ENCODE measurements at regions not wholly inside any gene's neighbourhood (a gene's known extent, or its start where the extent isn't known, plus 50 kb on each side); places are given as distances from the start of the nearest gene placed in this dataset.
A peak's percentile ranks its signal among the peaks of the same experiment; 100 is the strongest.

DNA sequence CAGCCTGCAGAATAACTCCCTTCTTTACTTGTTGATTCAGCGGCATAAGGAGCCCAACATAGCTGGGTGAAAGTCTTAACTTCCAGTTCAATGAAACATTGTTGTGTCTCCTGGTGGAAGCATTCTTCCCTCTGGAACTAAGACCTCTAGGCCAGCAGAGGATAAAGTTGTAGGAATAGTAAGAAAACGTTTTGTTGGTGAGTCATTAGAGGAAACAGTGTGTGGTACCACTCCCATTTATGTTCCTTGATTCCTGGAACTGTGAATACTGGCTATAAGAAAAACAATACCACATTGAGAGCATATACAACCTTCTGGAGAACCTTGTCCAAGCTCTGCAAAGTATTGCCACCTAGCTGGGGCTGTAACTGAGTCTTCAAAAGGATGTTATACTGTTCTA is 737.4 kb upstream of the ZP4 start:
- CTCF ChIA-PET: interaction anchor here (0.6 kb wide), 1 partner anchor 304 kb away, joined by 3 read pairs; no protein-coding TSS in a partner anchor
- POLR2A ChIA-PET (ENCODE audit: low non-redundant PET): no interaction called here
- no peak overlapping the region for H3K27ac ChIP-seq
- TF ChIP-seq, protein P1, sequence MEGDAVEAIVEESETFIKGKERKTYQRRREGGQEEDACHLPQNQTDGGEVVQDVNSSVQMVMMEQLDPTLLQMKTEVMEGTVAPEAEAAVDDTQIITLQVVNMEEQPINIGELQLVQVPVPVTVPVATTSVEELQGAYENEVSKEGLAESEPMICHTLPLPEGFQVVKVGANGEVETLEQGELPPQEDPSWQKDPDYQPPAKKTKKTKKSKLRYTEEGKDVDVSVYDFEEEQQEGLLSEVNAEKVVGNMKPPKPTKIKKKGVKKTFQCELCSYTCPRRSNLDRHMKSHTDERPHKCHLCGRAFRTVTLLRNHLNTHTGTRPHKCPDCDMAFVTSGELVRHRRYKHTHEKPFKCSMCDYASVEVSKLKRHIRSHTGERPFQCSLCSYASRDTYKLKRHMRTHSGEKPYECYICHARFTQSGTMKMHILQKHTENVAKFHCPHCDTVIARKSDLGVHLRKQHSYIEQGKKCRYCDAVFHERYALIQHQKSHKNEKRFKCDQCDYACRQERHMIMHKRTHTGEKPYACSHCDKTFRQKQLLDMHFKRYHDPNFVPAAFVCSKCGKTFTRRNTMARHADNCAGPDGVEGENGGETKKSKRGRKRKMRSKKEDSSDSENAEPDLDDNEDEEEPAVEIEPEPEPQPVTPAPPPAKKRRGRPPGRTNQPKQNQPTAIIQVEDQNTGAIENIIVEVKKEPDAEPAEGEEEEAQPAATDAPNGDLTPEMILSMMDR (conservative IDR thresholded peaks at IDR 0.05; ENCODE audit: low read depth): no peak
- DNase-seq (ENCODE audit: low spot score): no peak

DNA sequence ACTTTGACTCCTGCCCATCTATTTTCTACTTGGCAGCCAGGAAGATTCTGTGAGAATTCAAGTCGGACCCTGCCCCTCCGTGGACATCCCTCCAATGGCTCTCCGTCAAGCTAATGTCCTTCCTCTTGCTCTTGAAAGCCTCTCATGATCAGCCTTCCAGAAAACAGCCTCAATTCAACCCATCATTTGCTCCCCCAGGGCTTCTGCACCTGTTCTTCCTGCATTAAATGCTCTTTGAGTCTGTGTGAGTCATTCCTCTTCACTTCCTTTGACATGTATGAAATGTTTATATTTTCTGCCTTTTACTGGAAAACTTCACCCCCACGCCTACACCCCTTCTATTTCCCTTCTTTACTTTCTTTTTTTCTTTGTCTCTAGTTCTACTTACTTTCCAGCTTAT is 734.1 kb upstream of the ZP4 start:
- CTCF ChIA-PET: interaction anchor here (0.6 kb wide), 2 partner anchors 13 to 430 kb away, joined by 3 read pairs; no protein-coding TSS in a partner anchor
- DNase-seq (ENCODE audit: low spot score): no peak
- TF ChIP-seq, protein P1 (conservative IDR thresholded peaks at IDR 0.05; ENCODE audit: low read depth): no peak
- POLR2A ChIA-PET (ENCODE audit: low non-redundant PET): no interaction called here
- H3K27ac ChIP-seq: no peak overlapping the region

DNA sequence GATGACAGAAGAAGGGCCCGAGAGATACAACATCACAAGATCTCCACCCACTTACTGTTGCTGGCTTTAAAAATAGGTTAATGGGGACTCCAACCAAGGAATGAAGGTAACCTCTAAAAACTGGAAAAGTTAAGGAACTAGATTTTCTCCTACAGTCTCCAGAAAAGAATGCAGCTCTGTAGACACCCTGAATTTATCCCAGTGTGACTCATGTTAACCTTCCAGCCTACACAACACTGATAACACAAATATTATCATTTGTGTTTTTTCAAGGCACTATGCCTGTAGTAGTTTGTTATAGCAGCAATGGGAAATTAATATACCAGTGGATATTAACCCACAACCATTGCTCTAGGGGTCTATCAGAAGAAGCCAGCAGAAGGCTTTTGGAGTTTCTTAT is 730.7 kb upstream of the ZP4 start:
- H3K27ac ChIP-seq: no peak overlapping the region
- ChIA-PET CTCF (no interaction called here), POLR2A (ENCODE audit: low non-redundant PET) (no interaction called here)
- no peak for DNase-seq (ENCODE audit: low spot score)
- TF ChIP-seq, protein P1 (conservative IDR thresholded peaks at IDR 0.05; ENCODE audit: low read depth): no peak

DNA sequence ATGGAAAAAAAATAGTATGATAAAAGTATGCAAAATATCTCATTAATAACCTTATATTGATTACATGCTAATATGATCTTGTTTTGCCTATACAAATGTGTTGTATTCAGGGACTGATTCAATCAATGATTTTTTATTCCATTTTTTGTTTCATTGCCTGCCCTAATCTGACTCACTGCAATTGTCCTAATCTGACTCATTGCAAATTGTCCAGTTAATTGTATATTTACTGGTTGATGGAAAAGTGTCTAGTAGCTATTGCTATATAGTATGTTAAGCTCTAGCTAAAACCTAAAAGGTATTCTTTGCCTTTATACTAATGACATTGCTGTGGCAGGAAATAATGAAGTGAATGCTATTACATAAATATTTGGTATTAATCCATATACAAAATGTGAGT is 728.9 kb upstream of the ZP4 start:
- H3K27ac ChIP-seq: no peak overlapping the region
- POLR2A ChIA-PET (ENCODE audit: low non-redundant PET): no interaction called here
- CTCF ChIA-PET: no interaction called here
- TF ChIP-seq, protein P1 (conservative IDR thresholded peaks at IDR 0.05; ENCODE audit: low read depth): no peak
- DNase-seq (ENCODE audit: low spot score): no peak

DNA sequence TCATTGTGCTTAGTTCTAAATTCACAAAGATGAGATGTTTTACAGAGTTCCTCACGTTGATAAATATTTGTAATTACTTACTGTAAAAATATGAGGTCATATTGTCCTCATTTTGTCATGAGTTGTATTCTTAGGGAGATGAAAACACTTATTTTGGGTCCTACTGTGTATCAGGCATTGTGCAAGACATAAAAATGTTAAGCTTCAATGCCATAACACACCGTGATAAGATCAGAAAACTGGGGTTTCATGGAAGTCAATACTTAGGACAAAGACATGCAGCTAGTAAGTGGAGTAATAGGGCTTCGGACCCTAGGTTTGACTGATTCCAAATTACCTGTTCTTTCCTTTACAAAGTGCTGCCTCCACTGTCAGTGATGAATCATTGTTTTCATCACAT is 720.7 kb upstream of the ZP4 start:
- CTCF ChIA-PET: interaction anchor here (0.7 kb wide), 1 partner anchor 13 kb away, joined by 3 read pairs; no protein-coding TSS in a partner anchor
- TF ChIP-seq, protein P1 (conservative IDR thresholded peaks at IDR 0.05; ENCODE audit: low read depth): no peak
- no peak overlapping the region for H3K27ac ChIP-seq
- POLR2A ChIA-PET (ENCODE audit: low non-redundant PET): no interaction called here
- no peak for DNase-seq (ENCODE audit: low spot score)

DNA sequence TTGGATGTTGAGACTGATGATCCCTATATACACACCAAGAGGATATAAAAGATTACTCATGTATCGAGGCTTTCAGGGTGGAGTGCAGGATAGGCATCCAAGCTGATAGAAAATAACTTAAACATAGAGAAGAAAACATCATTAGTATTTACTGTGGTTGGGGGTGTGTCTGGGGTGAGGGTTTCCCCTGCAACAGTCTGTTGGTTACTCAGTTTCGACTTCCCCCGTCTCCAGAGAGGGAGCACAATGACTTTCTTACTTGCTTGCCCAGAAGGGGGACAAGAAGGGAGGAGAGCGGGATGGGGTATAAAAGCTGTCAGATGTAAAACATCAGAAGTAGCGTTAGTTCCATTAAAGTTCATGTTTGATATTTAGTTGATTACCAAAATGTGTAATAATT is 717.4 kb upstream of the ZP4 start:
- no peak for DNase-seq (ENCODE audit: low spot score)
- TF ChIP-seq, protein P1 (conservative IDR thresholded peaks at IDR 0.05; ENCODE audit: low read depth): no peak
- ChIA-PET CTCF (interaction anchor here (0.6 kb wide), 1 partner anchor 797 kb away, joined by 3 read pairs; no protein-coding TSS in a partner anchor), POLR2A (ENCODE audit: low non-redundant PET) (no interaction called here)
- H3K27ac ChIP-seq: no peak overlapping the region

DNA sequence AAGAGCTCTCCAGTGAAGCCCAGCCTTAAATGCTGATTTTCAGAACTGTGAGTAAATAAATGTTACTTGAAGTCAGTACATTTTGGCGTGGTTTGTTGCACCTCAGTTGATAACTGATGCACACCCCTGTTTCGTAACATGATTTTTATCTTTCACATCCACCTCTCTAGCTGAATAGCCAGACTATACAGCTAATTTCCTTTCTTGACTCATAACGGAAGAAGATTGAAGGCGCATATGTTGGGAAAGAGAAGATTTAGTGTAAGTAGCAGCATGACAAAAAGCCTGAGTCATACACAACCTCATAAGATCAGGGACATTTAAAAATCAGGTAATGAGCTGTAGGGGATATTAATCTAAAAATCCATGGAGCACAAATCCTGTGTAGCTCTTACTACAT is 716.2 kb upstream of the ZP4 start:
- CTCF ChIA-PET: interaction anchor here (0.5 to 0.6 kb wide), 2 partner anchors 47 to 228 kb away, joined by 3 read pairs; no protein-coding TSS in a partner anchor
- DNase-seq (ENCODE audit: low spot score): peak; percentile 74
- no peak overlapping the region for H3K27ac ChIP-seq
- TF ChIP-seq, protein P1 (conservative IDR thresholded peaks at IDR 0.05; ENCODE audit: low read depth): no peak
- POLR2A ChIA-PET (ENCODE audit: low non-redundant PET): no interaction called here

All from RWPE1 (cell line).